GM19328 (cell line): ENCODE measurements at regions not wholly inside any gene's neighbourhood (a gene's known extent, or its start where the extent isn't known, plus 50 kb on each side); places are given as distances from the start of the nearest gene placed in this dataset.
"Not testable (repeated sequence)": the region's sequence is repeated elsewhere in the genome, so short reads cannot be mapped to it uniquely, and the experiment has no call there.

ENCODE experiments used
- ATAC-seq: cut with Tn5 transposase; IDR thresholded peaks from one replicate; pipeline ENCODE4 v1.9.1; 2021; ENCODE audit warnings: mild to moderate bottlenecking, moderate library complexity; ENCODE audit not compliant: unreplicated experiment

DNA sequence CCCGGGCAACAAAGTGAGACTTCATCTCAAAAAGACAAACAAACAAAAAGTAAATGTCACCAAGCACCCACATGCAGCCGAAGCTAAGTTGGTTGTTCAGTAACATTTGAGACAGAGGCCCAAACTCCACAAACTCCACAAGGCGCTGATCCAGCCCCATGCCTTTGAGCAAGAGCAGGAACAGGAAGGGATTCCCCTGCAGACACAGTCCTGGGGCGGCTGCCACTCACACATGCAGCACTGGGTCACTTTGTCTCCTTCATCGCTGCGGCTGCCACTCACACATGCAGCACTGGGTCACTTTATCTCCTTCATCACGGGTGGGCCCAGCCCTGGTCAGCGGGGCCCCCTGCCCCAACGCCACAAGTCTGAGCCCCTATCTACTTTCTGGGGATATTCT lies 246.9 kb upstream of the RREB1 start:
- no peak for ATAC-seq

- ATAC-seq = no peak
These were observed 246.3 kb upstream of the RREB1 start for GRCh38 chr6:6861351-6861894.

GRCh38 chr6:6861995-6862394 lies 245.8 kb upstream of the RREB1 start:
- ATAC-seq = no peak

DNA sequence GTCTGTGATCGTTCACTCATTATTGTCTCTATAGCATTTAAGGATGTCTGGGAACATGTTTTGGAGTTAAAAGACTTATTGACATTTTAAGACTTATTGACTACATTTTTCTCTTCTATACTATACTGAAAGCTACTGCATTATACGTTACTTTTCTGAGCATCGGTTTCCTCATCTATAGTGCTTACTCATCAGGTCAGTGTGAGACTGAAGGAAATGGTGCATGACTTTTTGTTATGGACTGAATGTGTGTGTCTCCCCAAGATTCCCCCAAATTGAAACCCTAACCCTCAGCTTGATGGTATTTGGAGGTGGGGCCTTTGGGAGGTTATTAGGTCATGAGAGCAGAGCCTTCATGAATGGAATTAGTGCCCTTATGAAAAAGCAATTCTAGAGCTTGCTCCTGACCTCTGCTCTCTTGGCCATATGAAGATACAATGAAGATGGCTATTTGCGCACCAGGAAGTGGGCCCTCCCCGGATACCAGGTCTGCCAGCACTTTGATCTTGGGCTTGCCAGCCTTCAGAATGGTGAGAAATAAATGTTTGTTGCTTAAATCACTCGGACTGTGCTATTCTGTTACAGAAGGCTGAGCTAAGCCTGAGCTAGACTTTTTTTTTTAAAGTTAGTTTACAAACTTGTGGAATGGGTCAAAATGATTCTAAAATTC lies 243.7 kb upstream of the RREB1 start:
- no peak for ATAC-seq

- ATAC-seq = no peak
These were observed 242.2 kb upstream of the RREB1 start for GRCh38 chr6:6865611-6866010.

DNA sequence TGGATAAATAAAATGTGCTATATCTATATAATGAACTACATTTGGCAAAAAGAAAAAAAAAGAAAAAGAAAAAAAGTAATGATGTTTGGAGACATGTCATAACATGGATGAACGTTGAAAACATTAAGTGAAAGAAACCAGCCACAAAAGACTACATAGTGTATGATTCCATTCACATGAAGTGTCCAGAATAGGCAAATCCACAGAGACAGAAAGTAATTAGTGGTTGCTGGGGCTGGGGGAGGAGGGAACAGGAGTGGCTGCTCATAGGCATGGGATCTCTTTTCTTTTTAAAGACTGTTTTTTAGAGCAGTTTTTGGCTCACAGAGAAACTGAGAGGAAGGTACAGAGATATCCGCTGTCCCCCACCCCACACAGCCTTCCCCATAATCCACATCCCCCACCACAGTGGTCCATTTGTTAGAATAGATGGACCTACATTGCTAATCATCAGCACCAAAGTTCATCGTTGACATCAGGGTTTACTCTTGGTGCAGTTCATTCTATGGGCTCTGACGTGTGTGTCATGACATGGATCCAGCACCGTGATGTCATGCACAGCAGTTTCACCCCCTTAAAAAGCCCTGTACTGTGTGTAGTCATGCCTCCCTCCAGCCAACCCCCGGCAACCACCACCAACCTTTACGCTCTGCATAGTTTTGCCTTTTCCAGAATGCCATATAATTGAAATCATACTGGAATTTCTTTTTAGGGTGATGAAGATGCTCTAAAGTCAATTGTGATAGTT lies 240.9 kb upstream of the RREB1 start:
- ATAC-seq = no peak

DNA sequence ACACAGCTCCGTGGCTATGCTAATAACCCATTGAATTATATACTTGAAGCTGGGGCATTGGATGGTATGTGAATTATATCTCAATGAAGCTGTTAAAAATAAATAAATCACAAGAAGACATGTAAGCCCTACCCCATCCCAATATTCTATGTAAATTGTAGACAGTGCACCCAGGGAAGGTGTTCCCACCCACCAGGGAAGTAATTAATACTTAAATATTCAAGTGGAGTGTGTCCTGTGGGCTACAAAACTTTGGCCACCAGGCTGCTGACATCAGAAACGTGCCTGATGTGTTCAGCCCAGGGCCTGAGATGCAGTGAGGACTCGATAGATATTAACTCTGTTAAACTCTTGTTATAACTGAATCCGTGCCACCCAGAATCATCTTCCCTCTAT lies 240.4 kb upstream of the RREB1 start:
- no peak for ATAC-seq

- no peak for ATAC-seq
These were observed 238.7 kb upstream of the RREB1 start for GRCh38 chr6:6869094-6869493.

DNA sequence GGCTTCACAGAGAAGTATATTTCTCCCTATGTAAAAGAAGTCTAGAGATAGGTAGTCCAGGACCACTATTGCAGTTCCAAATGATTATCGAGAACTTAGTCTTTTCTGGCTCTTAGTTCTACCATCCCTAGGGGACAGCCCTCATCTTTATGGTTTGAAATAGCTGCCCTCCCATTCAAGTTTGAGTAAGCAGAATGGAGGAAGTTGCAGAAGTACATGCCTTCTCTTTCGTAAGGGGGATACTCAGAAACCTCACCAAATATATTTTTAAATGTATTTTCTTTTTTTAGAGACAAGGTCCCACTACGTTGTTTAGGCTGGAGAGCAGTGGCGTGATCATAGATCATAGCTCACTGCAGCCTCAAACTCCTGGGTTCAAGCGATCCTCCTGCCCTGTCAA lies 236.8 kb upstream of the RREB1 start:
- ATAC-seq = no peak

DNA sequence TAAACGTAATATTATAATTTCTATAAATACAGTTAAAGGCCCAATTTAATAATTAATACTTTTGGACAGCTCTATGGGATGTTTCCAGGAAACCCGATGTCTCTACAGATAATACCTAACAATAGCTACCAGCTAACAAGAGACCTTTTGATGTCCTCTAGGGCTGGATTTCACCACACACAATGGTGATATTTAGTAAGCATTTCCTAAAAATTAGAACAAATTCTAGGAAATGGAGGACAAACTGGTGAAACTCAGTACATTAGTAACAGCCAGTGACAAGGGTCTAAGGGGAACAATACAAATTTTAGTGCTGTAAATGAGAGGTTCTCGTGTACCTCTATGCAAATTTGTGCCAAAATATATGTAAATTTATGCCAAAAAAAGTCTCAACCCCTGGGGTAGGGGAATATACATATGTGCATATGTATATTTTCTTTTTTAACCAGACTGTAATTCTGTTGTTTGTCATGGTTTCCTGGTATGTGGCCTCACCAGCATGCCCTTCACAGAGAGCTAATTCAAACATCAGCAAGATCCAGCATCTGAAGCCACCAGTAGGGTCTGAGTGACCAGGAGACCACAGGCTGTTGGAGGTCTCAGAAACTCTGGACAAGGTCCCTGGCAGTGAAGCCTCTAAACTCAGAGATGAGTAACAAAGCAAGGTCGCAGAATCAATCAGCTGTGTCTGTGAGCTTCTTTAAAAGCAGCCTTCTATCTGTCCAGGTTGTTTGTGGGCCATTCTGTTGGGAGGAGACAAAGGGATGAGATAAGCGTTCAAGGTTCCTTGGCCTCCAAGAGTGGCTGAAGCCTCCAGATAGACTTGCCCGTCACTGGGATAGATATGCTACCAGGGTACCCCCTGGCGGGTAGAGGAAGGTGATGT lies 235.1 kb upstream of the RREB1 start:
- ATAC-seq = no peak

DNA sequence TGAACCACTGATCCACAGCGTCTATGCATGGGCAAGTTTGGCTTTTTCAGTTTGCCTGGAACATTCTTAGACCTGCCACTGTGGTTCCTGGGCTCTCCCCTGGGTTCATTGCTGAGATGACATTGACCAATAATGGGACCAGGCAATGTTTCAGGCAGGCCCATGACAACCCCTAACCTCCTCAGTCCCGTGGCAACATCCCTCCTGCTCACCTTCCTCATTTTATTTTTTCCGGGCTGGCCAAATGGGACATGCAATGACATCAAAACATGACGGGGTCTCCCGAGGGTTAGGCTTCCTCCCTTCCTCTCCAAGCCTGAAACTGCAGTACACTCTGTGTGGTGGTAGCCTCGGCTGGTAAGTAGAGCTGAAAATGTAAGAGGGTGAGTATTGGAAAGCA lies 234.0 kb upstream of the RREB1 start:
- no peak for ATAC-seq

DNA sequence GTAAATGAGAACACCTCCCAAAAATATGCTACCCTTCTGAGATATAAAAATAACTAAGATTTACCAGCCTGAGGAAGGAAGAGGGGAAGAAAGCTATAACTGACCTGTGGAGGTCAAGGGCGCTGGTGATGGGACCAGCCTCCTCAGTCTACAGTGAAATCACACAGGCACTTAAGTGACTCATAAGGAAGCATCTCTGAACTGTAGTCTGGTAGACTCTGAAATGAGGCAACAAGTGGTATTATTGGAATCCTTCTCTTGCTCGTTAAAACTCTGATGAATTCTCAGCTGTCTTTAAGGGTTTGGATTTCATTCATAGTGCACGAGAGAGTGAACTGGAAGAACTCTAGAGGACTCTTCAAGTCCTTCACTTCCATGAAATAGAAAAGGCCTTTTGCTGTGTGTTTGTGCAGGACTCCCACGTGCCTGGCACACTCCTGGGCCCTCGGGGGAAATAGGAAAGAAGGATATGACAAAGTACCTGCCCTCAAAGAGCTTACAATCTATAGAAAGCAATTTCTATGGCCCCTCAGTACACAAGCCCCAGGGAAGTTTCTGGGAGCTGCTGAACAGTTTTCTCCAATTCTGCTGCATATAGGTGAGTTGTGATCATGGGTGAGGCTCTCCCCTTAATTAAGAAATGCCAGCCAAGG lies 231.8 kb upstream of the RREB1 start:
- ATAC-seq = no peak

DNA sequence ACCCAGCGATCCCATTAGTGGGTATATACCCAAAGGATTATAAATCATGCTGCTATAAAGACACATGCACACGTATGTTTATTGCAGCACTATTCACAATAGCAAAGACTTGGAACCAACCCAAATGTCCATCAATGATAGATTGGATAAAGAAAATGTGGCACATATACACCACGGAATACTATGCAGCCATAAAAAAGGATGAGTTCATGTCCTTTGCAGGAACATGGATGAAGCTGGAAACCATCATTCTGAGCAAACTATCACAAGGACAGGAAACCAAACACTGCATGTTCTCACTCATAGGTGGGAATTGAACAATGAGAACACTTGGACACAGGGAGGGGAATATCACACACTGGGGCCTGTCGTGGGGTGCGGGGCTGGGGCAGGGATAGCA lies 230.0 kb upstream of the RREB1 start:
- ATAC-seq = not testable (repeated sequence)

DNA sequence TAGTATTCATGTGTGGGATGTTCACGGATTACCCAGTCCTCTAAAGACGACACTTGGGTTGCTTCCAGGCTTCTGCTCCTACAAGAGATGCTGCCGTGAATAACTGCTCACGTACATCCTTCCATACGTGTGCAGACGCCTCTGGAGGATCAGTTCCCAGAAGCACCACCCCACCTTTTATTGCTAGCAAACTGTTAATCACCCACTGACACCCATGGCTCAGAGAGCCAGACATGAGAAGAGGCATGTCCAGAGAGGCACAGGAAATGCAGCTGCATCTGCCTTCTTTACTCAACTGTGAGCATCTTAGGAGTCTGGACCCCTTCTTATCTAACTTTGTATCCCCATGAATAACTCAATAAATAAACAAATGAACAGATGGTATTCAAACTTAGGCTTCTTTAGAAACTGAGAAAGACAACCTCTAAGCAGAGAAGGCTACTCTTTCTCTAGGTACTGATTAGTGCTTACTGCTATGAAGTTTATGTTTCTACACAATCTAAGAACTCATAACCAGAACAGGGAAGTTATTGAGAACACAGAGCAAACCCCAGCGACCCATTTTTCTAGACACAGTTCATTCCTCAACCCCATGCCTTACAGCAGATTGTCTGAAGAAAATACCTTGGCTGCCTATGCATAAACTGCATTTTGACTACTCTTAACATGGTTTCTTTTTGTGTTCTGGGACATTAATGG lies 228.7 kb upstream of the RREB1 start:
- no peak for ATAC-seq

GRCh38 chr6:6879586-6879974 lies 228.2 kb upstream of the RREB1 start:
- ATAC-seq = not testable (repeated sequence)

GRCh38 chr6:6880745-6881437 lies 226.9 kb upstream of the RREB1 start:
- no peak for ATAC-seq

DNA sequence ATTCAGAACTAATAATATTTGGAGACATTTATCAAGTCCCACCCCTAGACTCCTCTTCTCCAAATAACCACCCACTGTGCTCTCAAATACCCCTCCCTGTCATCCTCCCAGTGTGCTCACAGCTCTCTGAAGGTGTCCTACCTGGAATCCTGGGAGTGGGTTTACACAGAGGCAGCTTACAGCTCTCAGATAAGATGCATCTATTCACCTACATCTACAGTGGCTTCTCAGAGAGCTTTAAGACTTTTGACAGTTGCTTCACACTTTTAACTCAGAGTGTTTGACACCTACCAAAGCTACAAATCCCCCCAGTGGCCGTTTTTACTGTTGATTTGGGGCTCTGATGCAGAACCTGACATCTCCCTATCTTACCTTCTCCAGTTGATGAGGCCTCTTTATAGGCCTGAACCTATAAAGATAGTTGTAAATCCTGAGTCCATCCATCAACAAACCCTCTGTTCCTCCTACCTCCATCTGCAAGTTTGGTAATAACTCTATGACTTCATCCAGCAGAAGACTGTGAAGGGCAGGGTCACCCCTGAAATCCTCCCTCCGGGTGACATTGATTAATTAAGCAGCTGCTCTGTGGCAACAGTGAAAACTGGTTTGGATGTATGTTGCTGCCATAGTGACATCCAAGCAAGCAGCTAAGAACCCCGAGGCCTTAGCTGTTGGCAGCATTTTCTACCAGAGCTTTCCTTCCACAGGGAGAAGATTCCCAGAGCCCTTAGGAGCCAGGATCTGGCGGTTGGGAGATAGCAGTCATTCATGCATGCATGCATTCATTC lies 226.1 kb upstream of the RREB1 start:
- ATAC-seq = no peak

DNA sequence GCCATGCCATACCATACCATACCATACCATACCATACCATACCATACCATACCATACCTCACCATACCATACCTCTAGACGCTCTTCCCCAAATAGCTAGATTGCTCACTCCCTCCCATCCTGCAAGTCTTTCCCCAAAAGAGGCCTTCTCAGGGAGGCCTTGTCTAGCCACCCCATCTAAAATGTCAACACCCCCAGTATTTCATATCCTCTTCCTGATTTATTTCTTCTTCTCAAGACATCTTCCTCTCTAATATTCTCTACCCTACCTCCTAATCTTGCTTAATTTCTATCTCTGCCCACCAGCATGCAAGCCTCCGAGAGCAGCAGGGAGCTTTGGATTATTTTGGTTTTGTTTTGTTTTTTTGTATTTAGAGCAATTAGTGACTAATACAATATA lies 225.2 kb upstream of the RREB1 start:
- ATAC-seq = no peak

DNA sequence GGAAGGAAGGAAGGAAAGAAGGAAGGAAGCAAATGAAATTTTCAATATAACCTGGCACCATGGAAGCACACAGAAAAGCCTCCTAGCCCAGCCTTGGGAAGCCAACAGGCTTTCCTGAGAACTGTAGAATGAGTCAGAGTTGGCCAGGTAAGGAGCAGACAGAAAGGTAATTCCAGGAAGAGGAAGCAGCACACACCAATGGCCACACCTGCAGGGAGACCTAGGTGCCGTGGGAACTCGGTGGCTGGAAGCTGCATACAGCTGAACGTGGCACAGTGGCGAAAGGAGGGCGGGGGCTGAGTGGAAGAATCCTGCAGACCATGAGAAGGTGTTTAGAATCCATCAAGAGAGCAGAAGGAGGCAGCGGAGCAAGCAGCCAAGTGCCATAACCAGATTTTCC lies 224.8 kb upstream of the RREB1 start:
- ATAC-seq = no peak
